Medulla oblongata (tissue), 1 donor: ENCODE measurements at regions not wholly inside any gene's neighbourhood (a gene's known extent, or its start where the extent isn't known, plus 50 kb on each side); places are given as distances from the start of the nearest gene placed in this dataset.

Experiments
- DNase-seq: peaks from one replicate; pipeline ENCODE4 v3.0.0-alpha.2; 2015; ENCODE audit errors: extremely low spot score

GRCh38 chr12:114943601-114944000 lies 259.6 kb upstream of the TBX3 start:
- DNase-seq: no peak

GRCh38 chr12:114938487-114939210 lies 254.7 kb upstream of the TBX3 start:
- DNase-seq: peak; percentile 94

GRCh38 chr12:114936148-114937079 lies 252.4 kb upstream of the TBX3 start:
- no peak for DNase-seq

- peak; percentile 24 for DNase-seq
Observed at GRCh38 chr12:114935658-114936057, 251.7 kb upstream of the TBX3 start.

GRCh38 chr12:114933428-114934160 lies 249.6 kb upstream of the TBX3 start:
- no peak for DNase-seq

GRCh38 chr12:114932806-114933205 lies 248.8 kb upstream of the TBX3 start:
- DNase-seq: no peak

- DNase-seq: no peak
Observed at GRCh38 chr12:114931025-114931424, 247.1 kb upstream of the TBX3 start.

- no peak for DNase-seq
Observed at GRCh38 chr12:114926341-114926740, 242.4 kb upstream of the TBX3 start.

- no peak for DNase-seq
Observed at GRCh38 chr12:114924946-114925475, 241.0 kb upstream of the TBX3 start.

- no peak for DNase-seq
Observed at GRCh38 chr12:114921781-114922180, 237.8 kb upstream of the TBX3 start.

GRCh38 chr12:114920771-114921554 lies 237.0 kb upstream of the TBX3 start:
- no peak for DNase-seq

GRCh38 chr12:114919479-114919878 lies 235.5 kb upstream of the TBX3 start:
- DNase-seq: no peak

- no peak for DNase-seq
Observed at GRCh38 chr12:114918535-114919233, 234.7 kb upstream of the TBX3 start.

- DNase-seq: no peak
Observed at GRCh38 chr12:114917953-114918352, 234.0 kb upstream of the TBX3 start.

GRCh38 chr12:114917307-114917706 lies 233.3 kb upstream of the TBX3 start:
- DNase-seq: no peak

GRCh38 chr12:114916541-114916940 lies 232.6 kb upstream of the TBX3 start:
- no peak for DNase-seq

GRCh38 chr12:114916124-114916523 lies 232.1 kb upstream of the TBX3 start:
- DNase-seq: no peak

- DNase-seq: no peak
Observed at GRCh38 chr12:114913871-114914801, 230.2 kb upstream of the TBX3 start.

- DNase-seq: no peak
Observed at GRCh38 chr12:114912811-114913210, 228.8 kb upstream of the TBX3 start.
